Fibroblast of the conjunctiva (primary cell): ENCODE measurements at regions not wholly inside any gene's neighbourhood (a gene's known extent, or its start where the extent isn't known, plus 50 kb on each side); places are given as distances from the start of the nearest gene placed in this dataset.

Experiments used
- DNase-seq: peaks from one replicate; pipeline ENCODE4 v3.0.0-alpha.2; 2010; ENCODE audit warnings: low read depth

GRCh38 chr5:136811086-136811485 is 445.7 kb upstream of the TRPC7 start:
- no peak for DNase-seq

- DNase-seq: no peak
These were observed 445.0 kb upstream of the TRPC7 start for GRCh38 chr5:136810261-136810801.

- DNase-seq: no peak
These were observed 444.0 kb upstream of the TRPC7 start for GRCh38 chr5:136809382-136809781.

- DNase-seq: no peak
These were observed 443.4 kb upstream of the TRPC7 start for GRCh38 chr5:136808756-136809155.

GRCh38 chr5:136805466-136805865 is 440.1 kb upstream of the TRPC7 start:
- DNase-seq: no peak

- no peak for DNase-seq
These were observed 437.0 kb upstream of the TRPC7 start for GRCh38 chr5:136802383-136802782.

DNA sequence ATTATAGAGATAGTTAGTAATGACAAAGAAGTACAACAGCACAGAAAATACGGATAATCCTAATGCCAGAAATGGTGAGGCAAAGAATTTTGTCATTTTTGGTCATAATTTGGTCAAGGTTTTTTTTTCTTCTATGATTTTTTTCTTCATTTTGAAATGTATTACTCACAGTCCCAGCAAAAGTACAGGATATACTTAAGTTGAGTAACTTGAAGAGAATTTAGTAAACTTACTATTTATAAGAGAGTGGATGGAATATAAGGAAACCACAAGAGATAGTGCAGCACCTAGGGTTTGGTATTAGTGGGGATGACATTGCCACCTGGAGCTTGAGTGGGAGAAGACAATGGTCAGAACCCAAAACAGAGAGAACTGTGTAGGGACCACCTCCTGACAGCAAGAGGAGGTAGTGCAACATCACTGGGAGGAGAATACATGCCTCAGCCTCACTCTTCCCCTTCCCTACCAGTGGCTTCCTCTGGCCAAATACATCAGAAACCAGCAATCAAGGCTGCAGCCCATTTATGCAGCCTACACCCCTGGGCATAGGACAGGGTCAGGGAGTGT is 434.5 kb upstream of the TRPC7 start:
- no peak for DNase-seq

- DNase-seq: no peak
These were observed 428.0 kb upstream of the TRPC7 start for GRCh38 chr5:136793300-136793699.

GRCh38 chr5:136781464-136781863 is 416.1 kb upstream of the TRPC7 start:
- no peak for DNase-seq

DNA sequence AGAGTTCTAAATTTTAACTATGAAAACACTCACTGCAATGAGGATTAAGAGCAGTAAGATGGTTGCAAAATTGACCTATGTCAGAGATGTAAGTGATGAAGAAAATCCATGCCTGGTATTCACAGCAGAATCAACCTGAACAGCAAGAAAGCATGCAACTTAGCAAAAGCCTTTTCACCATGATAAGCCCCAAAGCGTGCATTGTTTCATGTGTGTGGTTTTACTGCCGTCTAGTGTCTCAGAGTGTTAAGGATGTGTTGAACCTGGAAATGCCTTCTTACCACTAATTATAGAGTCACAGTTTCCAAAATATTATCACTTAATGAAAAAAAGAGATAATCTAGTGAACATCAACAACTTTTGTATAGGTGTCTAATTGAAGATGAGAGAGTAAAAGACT is 415.2 kb upstream of the TRPC7 start:
- DNase-seq: no peak

DNA sequence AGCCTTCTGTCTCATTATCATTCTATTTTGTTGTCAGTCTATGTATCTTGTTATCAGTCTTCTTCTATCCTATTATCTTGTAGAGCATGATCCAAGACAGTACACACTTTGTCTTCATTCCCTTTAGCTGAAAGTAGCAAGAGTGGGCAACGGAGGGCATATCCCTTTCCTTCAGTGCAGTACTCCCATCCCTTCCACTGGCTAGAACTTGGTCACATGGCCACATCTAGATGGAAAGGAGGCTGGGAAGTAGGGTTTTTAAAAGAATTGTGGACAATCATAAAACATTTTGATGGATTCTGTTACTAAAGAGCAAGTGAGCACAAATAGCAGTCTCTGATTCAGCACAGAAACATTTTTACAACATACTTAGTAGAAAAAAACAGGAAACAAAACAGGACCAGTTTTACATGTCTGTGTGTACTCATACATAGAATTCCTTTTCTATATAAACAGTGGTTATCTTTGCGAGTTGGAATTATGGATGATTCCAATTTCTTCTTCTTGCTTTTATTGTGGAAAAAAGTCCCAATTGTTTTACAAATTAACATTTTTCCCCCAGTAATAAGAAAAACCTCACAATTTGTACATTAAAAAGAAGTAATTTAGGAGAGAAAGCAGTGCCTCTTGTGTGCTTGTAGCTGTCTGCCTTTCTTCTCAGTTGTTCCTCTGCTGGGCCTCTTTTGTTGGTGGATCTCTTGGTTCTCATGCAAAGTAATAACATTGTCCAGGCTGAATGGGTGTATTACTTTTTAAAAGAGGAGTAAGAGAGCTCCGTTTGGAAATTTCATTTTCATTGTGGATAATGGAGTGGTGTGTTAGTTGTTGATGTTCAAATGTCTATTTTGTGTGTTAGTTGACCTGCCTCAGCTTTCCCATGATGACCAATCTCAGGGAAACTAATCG is 410.9 kb upstream of the TRPC7 start:
- DNase-seq: no peak

DNA sequence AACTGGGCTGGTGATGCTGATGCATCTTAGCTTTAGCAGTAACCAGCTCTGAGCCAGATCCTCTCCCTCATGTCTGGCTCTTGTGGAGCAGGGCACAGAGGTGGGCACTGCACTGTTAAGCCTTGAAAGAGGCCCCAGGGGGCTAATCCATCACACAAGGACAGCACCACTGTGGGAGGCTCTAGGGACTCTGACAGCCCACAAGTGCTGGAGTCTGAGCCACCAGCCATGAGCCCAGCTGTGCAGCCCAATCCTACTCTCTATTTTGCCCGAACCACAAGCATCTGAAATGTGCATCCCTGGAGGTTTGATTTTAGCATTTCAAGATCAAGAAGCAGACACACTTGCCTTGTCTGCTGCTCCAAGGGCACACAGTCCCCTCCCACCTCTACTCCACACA is 407.1 kb upstream of the TRPC7 start:
- no peak for DNase-seq

DNA sequence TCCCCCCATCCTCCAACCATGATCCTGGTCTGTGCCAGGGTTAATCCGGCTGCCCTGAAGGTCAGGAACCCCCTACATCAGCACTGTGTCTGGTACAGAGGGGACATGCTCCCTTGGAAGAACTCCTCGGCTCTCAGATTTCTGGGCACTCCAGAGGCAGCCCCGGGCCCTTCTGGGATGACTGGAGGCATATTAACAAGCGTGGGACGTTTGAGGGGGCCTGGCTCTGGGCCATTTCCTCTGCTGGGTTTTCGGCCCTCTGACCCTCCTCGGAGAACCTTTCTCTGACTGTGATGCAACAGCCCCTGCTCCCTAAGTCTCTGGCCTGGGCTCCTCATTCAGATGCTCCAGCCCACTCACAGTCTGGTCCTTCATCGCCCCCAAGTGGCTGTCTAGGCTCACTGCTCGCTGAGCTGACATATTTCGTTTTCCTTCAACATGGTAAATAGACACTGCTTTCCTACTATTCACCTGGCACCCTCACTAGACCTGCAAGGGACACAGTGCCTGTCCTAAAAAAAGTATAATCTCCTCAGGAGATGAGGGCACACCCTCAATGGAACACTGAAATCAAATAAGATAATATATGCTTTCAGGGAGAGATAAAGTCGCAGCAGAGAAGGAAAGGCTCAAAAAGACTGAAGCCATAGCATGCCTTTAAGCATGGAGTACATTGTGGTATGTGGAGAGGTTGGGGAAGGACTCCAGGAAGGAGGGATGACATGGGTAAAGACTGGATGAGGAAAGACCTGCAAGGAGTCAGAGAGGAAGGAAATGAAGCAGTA is 404.7 kb upstream of the TRPC7 start:
- peak; percentile 51 for DNase-seq

- no peak for DNase-seq
These were observed 403.7 kb upstream of the TRPC7 start for GRCh38 chr5:136769093-136769492.

- no peak for DNase-seq
These were observed 403.1 kb upstream of the TRPC7 start for GRCh38 chr5:136768457-136768856.

- no peak for DNase-seq
These were observed 401.1 kb upstream of the TRPC7 start for GRCh38 chr5:136766456-136766855.

- no peak for DNase-seq
These were observed 399.3 kb upstream of the TRPC7 start for GRCh38 chr5:136764601-136765000.

DNA sequence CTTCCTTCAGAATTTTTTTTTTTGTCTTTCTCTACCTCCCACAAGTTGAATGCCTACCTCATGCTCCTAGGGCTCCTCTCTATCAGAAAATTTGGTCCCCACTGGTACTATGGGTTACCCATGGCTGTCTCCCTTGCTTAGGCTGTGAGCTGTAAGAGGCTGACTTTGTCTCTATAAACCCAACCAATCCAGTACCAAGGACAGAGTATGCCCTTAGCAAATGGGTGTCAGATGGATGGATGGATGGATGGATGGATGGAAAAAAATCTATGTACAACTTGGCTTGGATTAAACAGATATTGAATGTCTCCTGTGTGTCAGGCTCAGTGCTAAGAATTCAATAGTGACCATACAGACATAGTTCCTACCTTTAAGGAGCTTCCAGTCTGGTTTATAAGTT is 398.2 kb upstream of the TRPC7 start:
- no peak for DNase-seq

- no peak for DNase-seq
These were observed 388.9 kb upstream of the TRPC7 start for GRCh38 chr5:136754216-136754615.

- DNase-seq: no peak
These were observed 385.0 kb upstream of the TRPC7 start for GRCh38 chr5:136750224-136750862.

GRCh38 chr5:136749016-136749415 is 383.7 kb upstream of the TRPC7 start:
- no peak for DNase-seq

GRCh38 chr5:136743052-136743451 is 377.7 kb upstream of the TRPC7 start:
- no peak for DNase-seq
